HCEC 1CT (cell line): ENCODE measurements at regions not wholly inside any gene's neighbourhood (a gene's known extent, or its start where the extent isn't known, plus 50 kb on each side); places are given as distances from the start of the nearest gene placed in this dataset.
"Not testable (repeated sequence)": the region's sequence is repeated elsewhere in the genome, so short reads cannot be mapped to it uniquely, and the experiment has no call there.

Experiments
- DNase-seq: peaks from one replicate; pipeline ENCODE4 v3.0.0-alpha.2; 2017

- DNase-seq = no peak
Measured at GRCh38 chr1:101151286-101151685, 85.5 kb upstream of the S1PR1 start.

- peak; percentile 52 for DNase-seq
Measured at GRCh38 chr1:101150670-101151069, 86.1 kb upstream of the S1PR1 start.

GRCh38 chr1:101150266-101150665 is 86.6 kb upstream of the S1PR1 start:
- DNase-seq = no peak

- no peak for DNase-seq
Measured at GRCh38 chr1:101148980-101149379, 87.8 kb upstream of the S1PR1 start.

GRCh38 chr1:101147381-101147780 is 89.4 kb upstream of the S1PR1 start:
- DNase-seq = no peak

- DNase-seq = peak; percentile 39
Measured at GRCh38 chr1:101145449-101145820, 91.4 kb upstream of the S1PR1 start.

- no peak for DNase-seq
Measured at GRCh38 chr1:101144671-101145448, 92.0 kb upstream of the S1PR1 start.

DNA sequence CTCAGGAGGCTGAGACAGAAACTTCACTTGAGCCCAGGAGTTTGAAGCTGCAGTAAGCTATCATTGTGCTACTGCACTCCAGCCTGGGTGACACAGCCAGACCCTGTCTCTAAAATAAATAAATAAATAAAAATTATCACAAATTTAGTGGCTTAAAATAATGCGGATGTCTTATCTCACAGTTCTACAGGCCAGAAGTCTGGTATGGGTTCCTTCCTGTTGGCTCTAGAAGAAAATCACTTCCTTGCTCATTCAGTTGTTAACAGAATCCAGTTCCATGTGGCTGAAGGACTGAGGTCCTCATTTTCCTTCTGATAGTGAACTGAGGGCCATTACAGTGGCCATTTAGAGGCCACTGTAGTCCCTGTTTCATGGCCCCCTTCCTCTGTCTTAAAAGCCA is 94.6 kb upstream of the S1PR1 start:
- DNase-seq = no peak

DNA sequence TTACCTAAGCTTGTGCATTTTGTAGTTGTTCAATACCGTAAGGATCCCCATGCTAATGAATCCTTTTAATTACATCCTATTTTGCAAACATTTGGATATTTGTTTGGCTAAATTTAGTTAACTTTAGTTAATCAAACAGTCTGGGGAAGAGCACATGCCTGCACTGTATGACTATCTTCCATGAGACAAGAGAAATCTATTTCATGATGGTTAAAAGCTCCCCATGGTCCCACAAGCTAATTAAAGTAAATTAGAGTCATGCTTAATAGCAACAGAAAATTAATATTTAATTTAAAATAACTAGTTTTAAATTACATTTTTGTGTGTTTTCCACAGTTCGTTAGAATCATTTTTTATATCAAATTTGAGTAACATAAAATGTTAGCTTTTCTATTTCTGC is 95.4 kb upstream of the S1PR1 start:
- no peak for DNase-seq

GRCh38 chr1:101139821-101140718 is 96.7 kb upstream of the S1PR1 start:
- DNase-seq = no peak

- no peak for DNase-seq
Measured at GRCh38 chr1:101139130-101139529, 97.7 kb upstream of the S1PR1 start.

- DNase-seq = peak; percentile 68
Measured at GRCh38 chr1:101137144-101138126, 99.4 kb upstream of the S1PR1 start.

GRCh38 chr1:101136739-101137138 is 100.1 kb upstream of the S1PR1 start:
- peak; percentile 30 for DNase-seq

GRCh38 chr1:101136271-101136670 is 100.5 kb upstream of the S1PR1 start:
- DNase-seq = no peak

DNA sequence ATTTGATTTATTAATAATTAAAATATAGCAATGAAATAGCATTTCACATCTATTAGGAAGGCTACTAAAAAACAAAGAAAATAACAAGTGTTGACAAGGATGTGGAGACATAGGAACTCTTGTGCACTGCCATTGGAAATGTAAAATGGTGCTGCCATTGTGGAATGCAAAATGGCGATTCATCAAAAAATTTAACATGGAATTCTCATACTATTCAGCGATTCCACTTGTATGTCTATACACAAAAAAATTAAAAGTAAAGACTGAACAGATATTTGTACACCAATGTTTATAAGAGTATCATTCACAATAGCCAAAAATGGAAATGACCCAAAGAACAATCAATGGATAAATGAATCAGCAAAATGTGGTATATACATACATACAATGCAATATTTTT is 101.3 kb upstream of the S1PR1 start:
- DNase-seq = no peak

DNA sequence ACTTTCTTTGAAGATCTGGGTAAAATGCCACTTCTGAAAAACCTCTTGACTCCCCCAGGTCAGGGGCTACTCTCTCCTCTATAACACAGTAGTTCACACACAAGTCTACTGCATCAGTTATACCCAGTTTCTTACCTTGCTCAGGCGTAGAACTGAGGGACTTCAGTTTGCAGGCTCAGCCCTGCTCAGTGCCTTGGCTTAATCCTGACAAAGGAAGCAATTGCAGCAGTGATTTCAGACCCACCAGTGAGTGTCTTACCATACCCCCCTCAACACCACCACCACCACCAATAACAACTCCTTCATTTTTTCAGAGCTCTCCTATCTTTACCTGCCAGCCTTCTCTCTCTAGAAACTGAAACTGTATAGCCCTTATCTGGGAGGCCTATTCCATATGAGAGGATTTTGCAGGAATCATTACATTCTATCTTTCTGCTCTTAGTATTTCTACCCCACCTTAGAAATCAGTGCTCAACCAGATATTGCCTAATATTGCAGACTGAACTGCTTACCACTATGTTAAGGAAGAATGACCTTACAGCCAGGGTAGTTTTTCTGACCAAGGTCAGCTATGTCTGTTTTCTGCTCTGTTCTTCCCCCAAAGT is 105.5 kb upstream of the S1PR1 start:
- no peak for DNase-seq

DNA sequence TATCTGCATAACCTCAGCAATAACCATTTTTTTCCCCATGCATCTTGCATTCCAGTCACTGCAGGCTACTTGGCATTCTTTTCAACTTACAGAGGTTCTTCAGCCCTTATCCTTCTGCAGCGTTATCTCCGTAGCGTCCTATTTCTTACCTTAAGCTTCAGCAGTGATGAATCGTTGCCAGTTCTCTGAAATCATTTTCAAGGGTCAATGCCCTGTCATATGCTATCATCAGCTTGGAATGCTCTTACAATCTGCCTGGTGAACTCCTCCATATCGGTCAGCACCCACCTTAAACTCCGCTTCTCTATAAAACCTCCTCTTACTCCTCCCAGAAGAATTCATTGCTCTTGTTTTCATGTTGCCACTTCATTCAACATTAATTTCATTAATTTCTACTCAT is 105.1 kb upstream of the DPH5 start:
- no peak for DNase-seq

DNA sequence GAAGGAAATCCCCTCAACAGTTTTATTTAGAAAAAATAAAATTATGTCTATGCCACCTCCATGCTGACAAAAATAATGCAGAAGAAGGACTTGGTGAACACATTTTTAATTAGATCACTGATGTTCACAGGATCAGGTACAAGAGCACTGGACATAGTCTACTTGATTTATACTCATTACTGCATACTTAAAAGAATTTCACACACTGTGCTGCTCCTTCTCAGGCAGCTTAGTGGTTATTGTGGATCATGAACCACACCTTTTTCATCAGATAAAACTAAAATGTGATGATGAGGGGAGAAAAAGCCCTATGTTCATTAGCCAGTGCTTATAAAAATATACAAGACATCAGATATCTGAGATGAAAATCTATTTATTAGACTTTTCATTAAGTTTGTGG is 103.3 kb upstream of the DPH5 start:
- no peak for DNase-seq

- DNase-seq = no peak
Measured at GRCh38 chr1:101128211-101128727, 102.7 kb upstream of the DPH5 start.

GRCh38 chr1:101124405-101124804 is 98.8 kb upstream of the DPH5 start:
- no peak for DNase-seq

- DNase-seq = not testable (repeated sequence)
Measured at GRCh38 chr1:101123904-101124303, 98.3 kb upstream of the DPH5 start.

DNA sequence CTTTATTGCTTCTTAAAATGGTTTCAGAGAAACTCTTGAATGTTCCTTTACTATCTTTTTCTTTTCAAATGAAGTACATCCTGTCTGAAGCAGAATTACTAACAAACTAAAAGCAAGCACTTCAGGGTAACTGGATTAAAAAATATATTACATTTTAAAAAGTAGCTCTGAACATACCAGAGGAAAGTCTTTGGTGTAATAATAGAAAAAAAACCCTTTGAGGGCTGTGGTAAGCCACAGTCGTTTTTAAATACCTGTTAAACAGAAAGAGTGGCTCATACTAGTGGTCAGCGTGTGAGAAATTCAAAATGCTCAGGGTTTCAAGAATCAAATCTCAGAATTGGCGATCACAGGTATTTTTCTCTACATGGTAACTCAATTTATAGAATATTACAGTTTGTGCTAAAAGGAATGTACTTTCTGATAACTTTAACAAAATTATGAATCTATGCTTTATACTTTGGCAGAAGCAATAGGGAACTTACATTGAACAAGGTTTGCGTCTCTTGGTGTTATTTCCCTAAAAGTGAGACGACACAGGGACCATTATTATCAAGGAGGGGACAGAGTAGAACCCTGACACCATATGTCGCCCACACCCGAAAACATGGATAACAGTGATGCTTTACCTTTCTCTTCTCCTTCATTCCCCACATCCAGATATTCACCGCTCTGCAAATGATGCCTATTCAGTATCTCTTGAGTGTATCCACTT is 97.0 kb upstream of the DPH5 start:
- DNase-seq = no peak
